Endothelial cell of umbilical vein (primary cell): ENCODE measurements at regions not wholly inside any gene's neighbourhood (a gene's known extent, or its start where the extent isn't known, plus 50 kb on each side); places are given as distances from the start of the nearest gene placed in this dataset.

Experiments used
- BruUV-seq: library from RNA; stranded (reverse); fragments of 400-500 nt; replicated peaks from 2 replicates; lab custom pipeline; 2021; lab: Mats Ljungman, UMichigan
- CTCF ChIA-PET: fragments of 300-600, 350-600 bp; sonication (Branson Sonifier 250); formaldehyde crosslinking; loops from one replicate; lab custom pipeline; 2021; ENCODE audit warnings: antibody characterized with exemption, inconsistent platforms; lab: Charles Lee
- POLR2A ChIA-PET: fragments of 300-600, 350-600 bp; sonication (Branson Sonifier 250); formaldehyde crosslinking; loops from one replicate; lab custom pipeline; 2021; ENCODE audit warnings: antibody characterized with exemption, inconsistent platforms; lab: Charles Lee
- DNase-seq: peaks from one replicate; pipeline ENCODE4 v3.0.0-alpha.2; 2011; ENCODE audit warnings: low read depth, low spot score
- FAIRE-seq: peaks from 2 replicates; lab custom pipeline; 2011; peaks lifted over from hg19 to GRCh38; lab: Jason Lieb, UNC
- H2AFZ ChIP-seq: 2 replicates; pipeline ENCODE4 v1.6.0; 2012; ENCODE audit warnings: low read depth, low read length, control low read depth, inconsistent platforms
- H3K27ac ChIP-seq: 2 replicates; pipeline ENCODE4 v1.5.1; 2011; ENCODE audit warnings: low read depth, mild to moderate bottlenecking, control low read depth, low read length, moderate library complexity; ENCODE audit not compliant: insufficient read depth
- H3K27me3 ChIP-seq, 2 experiments: 2 replicates each; pipeline versions ENCODE4 v1.6.0 to v1.6.1; 2011; ENCODE audit warnings: low read length in 2 of 2, mixed read lengths in 1 of 2; ENCODE audit not compliant: control insufficient read depth in 2 of 2, insufficient read depth in 2 of 2
- H3K36me3 ChIP-seq, 2 experiments: 2 replicates in 1 of 2; 3 replicates in 1 of 2; pipeline ENCODE4 v1.5.1; 2011; ENCODE audit warnings: low read length in 2 of 2, mild to moderate bottlenecking in 1 of 2, moderate library complexity in 1 of 2; ENCODE audit not compliant: control insufficient read depth in 2 of 2, insufficient read depth in 2 of 2; ENCODE audit errors: extremely low read depth in 1 of 2
- H3K4me1 ChIP-seq: 3 replicates; pipeline ENCODE4 v1.5.1; 2011; ENCODE audit warnings: mild to moderate bottlenecking, low read length; ENCODE audit not compliant: control insufficient read depth, insufficient read depth; ENCODE audit errors: extremely low read depth
- H3K4me2 ChIP-seq: 2 replicates; pipeline ENCODE4 v1.6.1; 2011; ENCODE audit warnings: low read length, control low read depth, mixed read lengths; ENCODE audit not compliant: insufficient read depth
- H3K4me3 ChIP-seq, 3 experiments: fragments of 200-600 bp in 1 of 3; sonication (generic), shearing (Covaris generic) in 1 of 3; replicated peaks in 1 of 3; 2 replicates each; pipeline ENCODE4 v1.5.1; 2011 to 2016; ENCODE audit warnings: control low read depth in 3 of 3, low read length in 3 of 3, mild to moderate bottlenecking in 2 of 3, inconsistent platforms in 1 of 3, low read depth in 1 of 3, moderate library complexity in 1 of 3; ENCODE audit not compliant: insufficient read depth in 1 of 3
- H3K79me2 ChIP-seq: 2 replicates; pipeline ENCODE4 v1.6.0; 2012; ENCODE audit warnings: low read length, inconsistent platforms; ENCODE audit not compliant: control insufficient read depth, insufficient read depth
- H3K9ac ChIP-seq: replicated peaks from 2 replicates; pipeline ENCODE3; 2011; ENCODE audit warnings: low read length, control low read depth; ENCODE audit not compliant: insufficient read depth; ENCODE audit errors: extremely low read depth
- H3K9me1 ChIP-seq: replicated peaks from 3 replicates; pipeline ENCODE4 v1.6.0; 2011; ENCODE audit warnings: mild to moderate bottlenecking, low read length; ENCODE audit not compliant: control insufficient read depth, insufficient read depth; ENCODE audit errors: extremely low read depth
- H3K9me3 ChIP-seq: replicated peaks from 2 replicates; pipeline ENCODE4 v1.5.1; 2012; ENCODE audit warnings: low read length, inconsistent platforms; ENCODE audit not compliant: control insufficient read depth, insufficient read depth
- H4K20me1 ChIP-seq: replicated peaks from 2 replicates; pipeline ENCODE3; 2011; ENCODE audit warnings: mild to moderate bottlenecking, low read length; ENCODE audit not compliant: control insufficient read depth, insufficient read depth; ENCODE audit errors: extremely low read depth
- CTCF ChIP-seq, 2 donors: IDR thresholded peaks; 1 replicate in 1 of 2; 2 replicates in 1 of 2; pipeline ENCODE4 v1.5.1; 2011; ENCODE audit warnings: low read length in 2 of 2, mild to moderate bottlenecking in 2 of 2, moderate library complexity in 2 of 2, control low read depth in 1 of 2, inconsistent platforms in 1 of 2, low read depth in 1 of 2; ENCODE audit not compliant: insufficient read depth in 1 of 2; ENCODE audit errors: extremely low read depth in 1 of 2
- EZH2 ChIP-seq: IDR thresholded peaks from 2 replicates; pipeline ENCODE4 v1.6.1; 2012; ENCODE audit warnings: borderline replicate concordance, low read depth, mild to moderate bottlenecking, moderate library complexity, low read length, inconsistent platforms; ENCODE audit not compliant: severe bottlenecking
- FOS ChIP-seq: IDR thresholded peaks from 2 replicates; pipeline ENCODE4 v1.6.1; 2011; ENCODE audit warnings: mild to moderate bottlenecking, low read length, moderate library complexity, borderline replicate concordance; ENCODE audit not compliant: insufficient read depth
- GATA2 ChIP-seq: IDR thresholded peaks from 2 replicates; pipeline ENCODE4 v1.7.0; 2011; ENCODE audit warnings: low read depth, mild to moderate bottlenecking, moderate library complexity, mixed read lengths, low read length; ENCODE audit not compliant: insufficient read length, insufficient read depth
- JUN ChIP-seq: IDR thresholded peaks from 2 replicates; pipeline ENCODE4 v1.6.1; 2011; ENCODE audit warnings: borderline replicate concordance, low read depth; ENCODE audit not compliant: insufficient read length, insufficient read depth
- MYC ChIP-seq: IDR thresholded peaks from one replicate; pipeline ENCODE4 v1.6.1; 2011; ENCODE audit warnings: mild to moderate bottlenecking, low read depth, low read length
- POLR2A ChIP-seq: IDR thresholded peaks from 2 replicates; pipeline ENCODE4 v1.6.1; 2012; ENCODE audit warnings: low read depth, mild to moderate bottlenecking, control low read depth, low read length
- POLR2AphosphoS5 ChIP-seq: IDR thresholded peaks from 2 replicates; pipeline ENCODE4 v1.6.1; 2012; ENCODE audit warnings: low read depth, mild to moderate bottlenecking, control low read depth, low read length, moderate library complexity; ENCODE audit not compliant: insufficient read depth
- dilution Hi-C: fragments of 300-500 bp; cut with MboI; formaldehyde crosslinking; loops from one replicate; pipeline ENCODE4 v1.15.0; 2019; ENCODE audit warnings: low sequenced_read_pairs; ENCODE audit not compliant: extremely low pct_ligation_motif_present
- intact Hi-C: fragments of 100-400 bp; cut with micrococcal nuclease; formaldehyde crosslinking; loops from one replicate; pipeline ENCODE4 v1.10.0; 2022
- TF ChIP-seq, protein P1 (sequence below): IDR thresholded peaks from 2 replicates; pipeline ENCODE4 v1.6.1; 2011; ENCODE audit not compliant: insufficient read depth, insufficient read length

DNA sequence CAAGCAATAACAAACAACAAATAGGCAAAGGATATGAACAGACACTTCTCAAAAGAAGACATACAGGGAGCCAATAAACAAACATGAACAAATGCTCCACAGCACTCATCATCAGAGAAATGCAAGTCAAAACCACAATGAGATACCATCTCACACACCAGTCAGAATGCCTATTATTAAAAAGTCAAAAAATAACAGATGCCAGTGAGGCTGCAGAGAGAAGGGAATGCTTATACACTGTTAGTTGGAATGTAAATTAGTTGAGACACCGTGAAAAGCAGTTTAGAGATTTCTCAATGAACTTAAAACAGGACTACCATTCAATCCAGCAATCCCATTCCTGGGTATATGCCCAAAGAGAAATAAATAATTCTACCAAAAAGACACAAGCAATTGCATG lies 129.8 kb upstream of the MAGEB2 start:
- H3K9ac ChIP-seq: no peak overlapping the region
- dilution Hi-C loops: no loop called here

More for the DNA sequence above, 129.8 kb upstream of the MAGEB2 start:
- Histone ChIP-seq H3K4me2 (no peak overlapping the region), H3K27me3 (no peaks in the 10 kb centered on the region), H3K9me3 (no peaks in the 10 kb centered on the region), H3K9me1 (no peaks in the 10 kb centered on the region), H4K20me1 (no peaks in the 10 kb centered on the region), H3K4me3 (no peak overlapping the region), H2AFZ (no peak overlapping the region), H3K79me2 (no peaks in the 10 kb centered on the region), H3K27ac (no peak overlapping the region), H3K4me1 (no peaks in the 10 kb centered on the region), H3K36me3 (no peaks in the 10 kb centered on the region)
- intact Hi-C loops: no loop called here
- CTCF ChIA-PET: no interaction called here
- BruUV-seq: no TSS peak
- no peak for TF ChIP-seq CTCF (IDR thresholded peaks at IDR 0.05; ENCODE audit: extremely low read depth in 1 of 2, insufficient read depth in 1 of 2, low read depth in 1 of 2, low read length in 2 of 2)
- no peak for TF ChIP-seq GATA2
- no peak for TF ChIP-seq JUN
- no peak for TF ChIP-seq MYC
- TF ChIP-seq, protein P1, sequence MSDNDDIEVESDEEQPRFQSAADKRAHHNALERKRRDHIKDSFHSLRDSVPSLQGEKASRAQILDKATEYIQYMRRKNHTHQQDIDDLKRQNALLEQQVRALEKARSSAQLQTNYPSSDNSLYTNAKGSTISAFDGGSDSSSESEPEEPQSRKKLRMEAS: no peak
- TF ChIP-seq POLR2A: no peak
- TF ChIP-seq FOS: no peak
- no peak for TF ChIP-seq POLR2AphosphoS5
- no peak for TF ChIP-seq EZH2
- FAIRE-seq (no peak), DNase-seq (no peak)
- POLR2A ChIA-PET: no interaction called here
